ENCODE measurements at regions not wholly inside any gene's neighbourhood (a gene's known extent, or its start where the extent isn't known, plus 50 kb on each side); places are given as distances from the start of the nearest gene placed in this dataset.

DNA sequence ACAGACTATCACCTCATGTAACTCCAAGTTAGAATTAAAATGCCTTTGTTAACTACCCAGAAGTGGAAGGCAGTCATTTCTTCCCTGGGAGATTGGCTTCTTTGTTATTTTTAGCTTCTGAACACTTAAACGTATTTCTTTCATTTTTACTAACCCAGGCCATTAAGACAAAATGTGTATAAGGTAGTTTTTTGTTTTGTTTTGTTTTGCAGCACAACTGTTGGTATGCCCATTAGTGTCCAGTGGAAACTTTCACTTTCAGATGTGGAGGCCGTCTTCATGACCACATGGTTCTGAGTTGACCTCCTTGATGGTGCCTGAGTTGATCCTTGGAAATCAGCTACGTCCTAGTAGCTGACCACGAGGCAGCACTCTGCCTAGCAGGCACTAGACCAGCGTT, 264.6 kb upstream of the ZNF608 start:
- in situ Hi-C loops (cut with HindIII; ENCODE audit: low pct_unique_long_range_greater_than_20kb, low sequenced_read_pairs) = no loop called here
- POLR2A ChIA-PET = no interaction called here

DNA sequence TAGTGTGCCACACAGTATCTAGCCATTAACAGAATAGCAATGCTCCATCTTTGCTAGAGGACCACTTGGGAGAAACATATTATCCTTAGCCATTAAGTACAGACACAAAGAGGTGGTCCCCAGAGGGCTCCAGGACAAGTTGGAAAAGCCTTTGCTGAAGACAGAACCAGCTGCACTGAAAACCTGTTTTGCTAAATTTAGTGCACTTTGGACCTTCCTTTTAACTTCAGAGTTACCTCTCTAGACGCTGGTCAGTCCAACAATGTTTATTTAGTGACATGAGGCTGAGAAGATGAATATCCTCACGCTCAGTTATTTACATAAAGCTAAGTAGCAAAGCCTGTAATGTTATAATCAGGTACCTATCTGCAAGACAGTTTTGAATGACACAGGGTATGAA, 265.0 kb upstream of the ZNF608 start:
- in situ Hi-C loops (cut with HindIII; ENCODE audit: low pct_unique_long_range_greater_than_20kb, low sequenced_read_pairs) = no loop called here
- H3K27ac ChIP-seq (ENCODE audit: low read length) = no peak overlapping the region; the same call in 1 of the 2 replicates
- TF ChIP-seq SIN3A (IDR thresholded peaks at IDR 0.05; ENCODE audit: borderline replicate concordance, insufficient read depth, low read depth, low read length) = no peak
- TF ChIP-seq, protein P1, sequence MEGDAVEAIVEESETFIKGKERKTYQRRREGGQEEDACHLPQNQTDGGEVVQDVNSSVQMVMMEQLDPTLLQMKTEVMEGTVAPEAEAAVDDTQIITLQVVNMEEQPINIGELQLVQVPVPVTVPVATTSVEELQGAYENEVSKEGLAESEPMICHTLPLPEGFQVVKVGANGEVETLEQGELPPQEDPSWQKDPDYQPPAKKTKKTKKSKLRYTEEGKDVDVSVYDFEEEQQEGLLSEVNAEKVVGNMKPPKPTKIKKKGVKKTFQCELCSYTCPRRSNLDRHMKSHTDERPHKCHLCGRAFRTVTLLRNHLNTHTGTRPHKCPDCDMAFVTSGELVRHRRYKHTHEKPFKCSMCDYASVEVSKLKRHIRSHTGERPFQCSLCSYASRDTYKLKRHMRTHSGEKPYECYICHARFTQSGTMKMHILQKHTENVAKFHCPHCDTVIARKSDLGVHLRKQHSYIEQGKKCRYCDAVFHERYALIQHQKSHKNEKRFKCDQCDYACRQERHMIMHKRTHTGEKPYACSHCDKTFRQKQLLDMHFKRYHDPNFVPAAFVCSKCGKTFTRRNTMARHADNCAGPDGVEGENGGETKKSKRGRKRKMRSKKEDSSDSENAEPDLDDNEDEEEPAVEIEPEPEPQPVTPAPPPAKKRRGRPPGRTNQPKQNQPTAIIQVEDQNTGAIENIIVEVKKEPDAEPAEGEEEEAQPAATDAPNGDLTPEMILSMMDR (IDR thresholded peaks at IDR 0.05) = no peak
- TF ChIP-seq, protein P2, sequence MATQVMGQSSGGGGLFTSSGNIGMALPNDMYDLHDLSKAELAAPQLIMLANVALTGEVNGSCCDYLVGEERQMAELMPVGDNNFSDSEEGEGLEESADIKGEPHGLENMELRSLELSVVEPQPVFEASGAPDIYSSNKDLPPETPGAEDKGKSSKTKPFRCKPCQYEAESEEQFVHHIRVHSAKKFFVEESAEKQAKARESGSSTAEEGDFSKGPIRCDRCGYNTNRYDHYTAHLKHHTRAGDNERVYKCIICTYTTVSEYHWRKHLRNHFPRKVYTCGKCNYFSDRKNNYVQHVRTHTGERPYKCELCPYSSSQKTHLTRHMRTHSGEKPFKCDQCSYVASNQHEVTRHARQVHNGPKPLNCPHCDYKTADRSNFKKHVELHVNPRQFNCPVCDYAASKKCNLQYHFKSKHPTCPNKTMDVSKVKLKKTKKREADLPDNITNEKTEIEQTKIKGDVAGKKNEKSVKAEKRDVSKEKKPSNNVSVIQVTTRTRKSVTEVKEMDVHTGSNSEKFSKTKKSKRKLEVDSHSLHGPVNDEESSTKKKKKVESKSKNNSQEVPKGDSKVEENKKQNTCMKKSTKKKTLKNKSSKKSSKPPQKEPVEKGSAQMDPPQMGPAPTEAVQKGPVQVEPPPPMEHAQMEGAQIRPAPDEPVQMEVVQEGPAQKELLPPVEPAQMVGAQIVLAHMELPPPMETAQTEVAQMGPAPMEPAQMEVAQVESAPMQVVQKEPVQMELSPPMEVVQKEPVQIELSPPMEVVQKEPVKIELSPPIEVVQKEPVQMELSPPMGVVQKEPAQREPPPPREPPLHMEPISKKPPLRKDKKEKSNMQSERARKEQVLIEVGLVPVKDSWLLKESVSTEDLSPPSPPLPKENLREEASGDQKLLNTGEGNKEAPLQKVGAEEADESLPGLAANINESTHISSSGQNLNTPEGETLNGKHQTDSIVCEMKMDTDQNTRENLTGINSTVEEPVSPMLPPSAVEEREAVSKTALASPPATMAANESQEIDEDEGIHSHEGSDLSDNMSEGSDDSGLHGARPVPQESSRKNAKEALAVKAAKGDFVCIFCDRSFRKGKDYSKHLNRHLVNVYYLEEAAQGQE (IDR thresholded peaks at IDR 0.05; ENCODE audit: insufficient read depth in 1 of 2, low read depth in 2 of 2, low read length in 1 of 2) = no peak
- TF ChIP-seq POLR2AphosphoS5 (IDR thresholded peaks at IDR 0.05; ENCODE audit: low read depth, low read length) = no peak
- TF ChIP-seq TCF7L2 (IDR thresholded peaks at IDR 0.05; ENCODE audit: low read depth, low read length) = no peak
- ChIA-PET POLR2A (no interaction called here), CTCF (no interaction called here)
- intact Hi-C loops (cut with micrococcal nuclease; ENCODE audit: unreplicated experiment) = no loop called here
- no TSS peak for BruUV-seq (replicated peaks)
- H3K9me3 ChIP-seq (ENCODE audit: control insufficient read depth, insufficient read depth, low read depth, low read length) = no peaks in the 10 kb centered on the region
- no peaks in the 10 kb centered on the region for H3K27me3 ChIP-seq (ENCODE audit: control insufficient read depth, insufficient read depth, low read length)
- H3K4me3 ChIP-seq (ENCODE audit: low read depth in 2 of 2, low read length in 2 of 2) = no peak overlapping the region
- ATAC-seq (no peak), DNase-seq (ENCODE audit: low read depth, low spot score) (no peak)
- peaks cover 12% of the 10 kb centered on the region; the same call in 1 of the 2 replicates for H3K4me1 ChIP-seq (ENCODE audit: control insufficient read depth, insufficient read depth, low read length)
- no peaks in the 10 kb centered on the region for H3K36me3 ChIP-seq (ENCODE audit: control insufficient read depth, insufficient read depth, low read length)

More for the DNA sequence above, 264.6 kb upstream of the ZNF608 start:
- Histone ChIP-seq H3K27me3 (ENCODE audit: control insufficient read depth, insufficient read depth, low read length) (no peaks in the 10 kb centered on the region), H3K27ac (ENCODE audit: low read length) (no peak overlapping the region; the same call in 1 of the 2 replicates), H3K4me1 (ENCODE audit: control insufficient read depth, insufficient read depth, low read length) (peaks cover 16% of the 10 kb centered on the region; the same call in 1 of the 2 replicates), H3K4me3 (ENCODE audit: low read depth in 2 of 2, low read length in 2 of 2) (no peak overlapping the region), H3K36me3 (ENCODE audit: control insufficient read depth, insufficient read depth, low read length) (no peaks in the 10 kb centered on the region), H3K9me3 (ENCODE audit: control insufficient read depth, insufficient read depth, low read depth, low read length) (no peaks in the 10 kb centered on the region)
- TF ChIP-seq TCF7L2 (IDR thresholded peaks at IDR 0.05; ENCODE audit: low read depth, low read length) = no peak
- TF ChIP-seq SIN3A (IDR thresholded peaks at IDR 0.05; ENCODE audit: borderline replicate concordance, insufficient read depth, low read depth, low read length) = no peak
- TF ChIP-seq POLR2AphosphoS5 (IDR thresholded peaks at IDR 0.05; ENCODE audit: low read depth, low read length) = no peak
- TF ChIP-seq, protein P1 (IDR thresholded peaks at IDR 0.05) = no peak
- TF ChIP-seq, protein P2 (IDR thresholded peaks at IDR 0.05; ENCODE audit: insufficient read depth in 1 of 2, low read depth in 2 of 2, low read length in 1 of 2) = no peak
- intact Hi-C loops (cut with micrococcal nuclease; ENCODE audit: unreplicated experiment) = no loop called here
- no peak for DNase-seq (ENCODE audit: low read depth, low spot score)
- no peak for ATAC-seq
- no TSS peak for BruUV-seq (replicated peaks)
- CTCF ChIA-PET = no interaction called here
